ENCODE measurements at regions not wholly inside any gene's neighbourhood (a gene's known extent, or its start where the extent isn't known, plus 50 kb on each side); places are given as distances from the start of the nearest gene placed in this dataset.

GRCh38 chr10:114732931-114733330, 74.9 kb upstream of the ABLIM1 start:
- TF ChIP-seq CTCF (IDR thresholded peaks at IDR 0.05) (no peak), POLR2A (IDR thresholded peaks at IDR 0.05) (no peak)
